ENCODE measurements at regions not wholly inside any gene's neighbourhood (a gene's known extent, or its start where the extent isn't known, plus 50 kb on each side); places are given as distances from the start of the nearest gene placed in this dataset.

GRCh38 chr3:105923140-105923539 lies 54.3 kb upstream of the CBLB start:
- DNase-seq (ENCODE audit: insufficient read length) (no peak), FAIRE-seq (no peak)
- TF ChIP-seq POLR2A (IDR thresholded peaks at IDR 0.05; ENCODE audit: low read depth, low read length) (no peak), POLR2AphosphoS5 (IDR thresholded peaks at IDR 0.05; ENCODE audit: low read depth, low read length) (no peak), TAF1 (IDR thresholded peaks at IDR 0.05; ENCODE audit: borderline replicate concordance, low read depth, low read length) (no peak)

- FAIRE-seq (no peak), DNase-seq (ENCODE audit: insufficient read length) (no peak)
- TF ChIP-seq POLR2AphosphoS5 (IDR thresholded peaks at IDR 0.05; ENCODE audit: low read depth, low read length) (no peak), TAF1 (IDR thresholded peaks at IDR 0.05; ENCODE audit: borderline replicate concordance, low read depth, low read length) (no peak), POLR2A (IDR thresholded peaks at IDR 0.05; ENCODE audit: low read depth, low read length) (no peak)
Observed at GRCh38 chr3:105927741-105928140, 58.9 kb upstream of the CBLB start.

- DNase-seq (ENCODE audit: insufficient read length) (no peak), FAIRE-seq (no peak)
- TF ChIP-seq POLR2AphosphoS5 (IDR thresholded peaks at IDR 0.05; ENCODE audit: low read depth, low read length), result no peak
- no peak for TF ChIP-seq TAF1 (IDR thresholded peaks at IDR 0.05; ENCODE audit: borderline replicate concordance, low read depth, low read length)
- TF ChIP-seq POLR2A (IDR thresholded peaks at IDR 0.05; ENCODE audit: low read depth, low read length), result no peak
Observed at GRCh38 chr3:105930733-105931132, 61.9 kb upstream of the CBLB start.

- DNase-seq (ENCODE audit: insufficient read length) (no peak), FAIRE-seq (no peak)
- no peak for TF ChIP-seq POLR2AphosphoS5 (IDR thresholded peaks at IDR 0.05; ENCODE audit: low read depth, low read length)
- no peak for TF ChIP-seq POLR2A (IDR thresholded peaks at IDR 0.05; ENCODE audit: low read depth, low read length)
Observed at GRCh38 chr3:105931500-105931899, 62.7 kb upstream of the CBLB start.

GRCh38 chr3:105933871-105934270 lies 65.1 kb upstream of the CBLB start:
- DNase-seq (ENCODE audit: insufficient read length) (no peak), FAIRE-seq (no peak)
- no peak for TF ChIP-seq POLR2A (IDR thresholded peaks at IDR 0.05; ENCODE audit: low read depth, low read length)
- no peak for TF ChIP-seq POLR2AphosphoS5 (IDR thresholded peaks at IDR 0.05; ENCODE audit: low read depth, low read length)
- no peak for TF ChIP-seq TAF1 (IDR thresholded peaks at IDR 0.05; ENCODE audit: borderline replicate concordance, low read depth, low read length)

- no peak for TF ChIP-seq POLR2AphosphoS5 (IDR thresholded peaks at IDR 0.05; ENCODE audit: low read depth, low read length)
- no peak for TF ChIP-seq POLR2A (IDR thresholded peaks at IDR 0.05; ENCODE audit: low read depth, low read length)
- no peak for TF ChIP-seq TAF1 (IDR thresholded peaks at IDR 0.05; ENCODE audit: borderline replicate concordance, low read depth, low read length)
- FAIRE-seq (no peak), DNase-seq (ENCODE audit: insufficient read length) (no peak)
Observed at GRCh38 chr3:105938101-105938500, 69.3 kb upstream of the CBLB start.

GRCh38 chr3:105938806-105939205 lies 70.0 kb upstream of the CBLB start:
- FAIRE-seq (no peak), DNase-seq (ENCODE audit: insufficient read length) (no peak)
- TF ChIP-seq POLR2A (IDR thresholded peaks at IDR 0.05; ENCODE audit: low read depth, low read length), result no peak
- TF ChIP-seq TAF1 (IDR thresholded peaks at IDR 0.05; ENCODE audit: borderline replicate concordance, low read depth, low read length), result no peak
- TF ChIP-seq POLR2AphosphoS5 (IDR thresholded peaks at IDR 0.05; ENCODE audit: low read depth, low read length), result no peak

GRCh38 chr3:105944276-105944675 lies 75.5 kb upstream of the CBLB start:
- no peak for FAIRE-seq
- no peak for DNase-seq (ENCODE audit: insufficient read length)

GRCh38 chr3:105944721-105945120 lies 75.9 kb upstream of the CBLB start:
- TF ChIP-seq TAF1 (IDR thresholded peaks at IDR 0.05; ENCODE audit: borderline replicate concordance, low read depth, low read length) (no peak), POLR2A (IDR thresholded peaks at IDR 0.05; ENCODE audit: low read depth, low read length) (no peak), POLR2AphosphoS5 (IDR thresholded peaks at IDR 0.05; ENCODE audit: low read depth, low read length) (no peak)
- no peak for DNase-seq (ENCODE audit: insufficient read length)
- FAIRE-seq, result no peak

More at GRCh38 chr3:105944276-105944675, 75.5 kb upstream of the CBLB start:
- no peak for TF ChIP-seq POLR2AphosphoS5 (IDR thresholded peaks at IDR 0.05; ENCODE audit: low read depth, low read length)
- TF ChIP-seq TAF1 (IDR thresholded peaks at IDR 0.05; ENCODE audit: borderline replicate concordance, low read depth, low read length), result no peak
- no peak for TF ChIP-seq POLR2A (IDR thresholded peaks at IDR 0.05; ENCODE audit: low read depth, low read length)

GRCh38 chr3:105948101-105948500 lies 79.3 kb upstream of the CBLB start:
- TF ChIP-seq POLR2A (IDR thresholded peaks at IDR 0.05; ENCODE audit: low read depth, low read length), result no peak
- TF ChIP-seq POLR2AphosphoS5 (IDR thresholded peaks at IDR 0.05; ENCODE audit: low read depth, low read length), result no peak
- no peak for TF ChIP-seq TAF1 (IDR thresholded peaks at IDR 0.05; ENCODE audit: borderline replicate concordance, low read depth, low read length)
- DNase-seq (ENCODE audit: insufficient read length) (no peak), FAIRE-seq (no peak)

GRCh38 chr3:105950881-105951600 lies 82.2 kb upstream of the CBLB start:
- TF ChIP-seq TAF1 (IDR thresholded peaks at IDR 0.05; ENCODE audit: borderline replicate concordance, low read depth, low read length) (no peak), POLR2A (IDR thresholded peaks at IDR 0.05; ENCODE audit: low read depth, low read length) (no peak), POLR2AphosphoS5 (IDR thresholded peaks at IDR 0.05; ENCODE audit: low read depth, low read length) (no peak)
- no peak for FAIRE-seq

GRCh38 chr3:105953831-105954230 lies 85.0 kb upstream of the CBLB start:
- no peak for TF ChIP-seq TAF1 (IDR thresholded peaks at IDR 0.05; ENCODE audit: borderline replicate concordance, low read depth, low read length)
- no peak for TF ChIP-seq POLR2A (IDR thresholded peaks at IDR 0.05; ENCODE audit: low read depth, low read length)
- TF ChIP-seq POLR2AphosphoS5 (IDR thresholded peaks at IDR 0.05; ENCODE audit: low read depth, low read length), result no peak
- DNase-seq (ENCODE audit: insufficient read length) (no peak), FAIRE-seq (no peak)

More at GRCh38 chr3:105950881-105951600, 82.2 kb upstream of the CBLB start:
- DNase-seq (ENCODE audit: insufficient read length), result no peak

Measured in GM12892 (cell line).